ENCODE measurements at regions not wholly inside any gene's neighbourhood (a gene's known extent, or its start where the extent isn't known, plus 50 kb on each side); places are given as distances from the start of the nearest gene placed in this dataset.

DNA sequence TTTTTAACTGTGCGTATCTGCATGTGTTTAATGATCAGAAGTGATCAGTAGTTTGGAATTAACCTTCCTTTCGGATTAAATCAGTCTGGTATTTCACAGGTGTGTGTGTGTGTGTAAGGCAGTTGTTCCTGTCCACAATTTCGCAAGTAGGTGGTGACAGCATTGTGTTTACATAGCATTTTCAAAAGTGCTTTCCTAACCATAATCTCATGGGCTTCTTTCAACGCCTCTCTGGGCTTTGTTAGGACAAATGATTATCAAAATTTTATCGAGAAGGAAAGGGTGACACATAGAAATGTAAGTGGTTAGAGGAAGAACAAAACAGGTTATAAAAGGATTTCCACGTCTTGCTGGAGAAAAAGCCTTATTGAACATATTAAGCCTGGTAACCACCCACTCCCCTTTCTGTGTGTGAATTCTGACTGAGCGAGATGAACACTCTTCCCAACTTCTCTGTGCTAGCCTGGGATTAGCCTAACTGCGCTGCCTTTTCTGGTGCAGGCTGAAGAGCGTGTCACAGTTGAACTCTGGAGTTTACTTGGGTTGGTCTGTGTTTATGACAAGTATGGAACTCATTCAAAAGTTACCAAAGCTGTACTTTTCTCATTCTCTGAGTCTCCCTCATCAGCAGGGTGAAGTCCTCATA, 292.3 kb upstream of the PITRM1 start:
- DNase-seq (ENCODE audit: low spot score), result no peak

GRCh38 chr10:3460420-3461128, 288.0 kb upstream of the PITRM1 start:
- DNase-seq (ENCODE audit: low spot score), result no peak

DNA sequence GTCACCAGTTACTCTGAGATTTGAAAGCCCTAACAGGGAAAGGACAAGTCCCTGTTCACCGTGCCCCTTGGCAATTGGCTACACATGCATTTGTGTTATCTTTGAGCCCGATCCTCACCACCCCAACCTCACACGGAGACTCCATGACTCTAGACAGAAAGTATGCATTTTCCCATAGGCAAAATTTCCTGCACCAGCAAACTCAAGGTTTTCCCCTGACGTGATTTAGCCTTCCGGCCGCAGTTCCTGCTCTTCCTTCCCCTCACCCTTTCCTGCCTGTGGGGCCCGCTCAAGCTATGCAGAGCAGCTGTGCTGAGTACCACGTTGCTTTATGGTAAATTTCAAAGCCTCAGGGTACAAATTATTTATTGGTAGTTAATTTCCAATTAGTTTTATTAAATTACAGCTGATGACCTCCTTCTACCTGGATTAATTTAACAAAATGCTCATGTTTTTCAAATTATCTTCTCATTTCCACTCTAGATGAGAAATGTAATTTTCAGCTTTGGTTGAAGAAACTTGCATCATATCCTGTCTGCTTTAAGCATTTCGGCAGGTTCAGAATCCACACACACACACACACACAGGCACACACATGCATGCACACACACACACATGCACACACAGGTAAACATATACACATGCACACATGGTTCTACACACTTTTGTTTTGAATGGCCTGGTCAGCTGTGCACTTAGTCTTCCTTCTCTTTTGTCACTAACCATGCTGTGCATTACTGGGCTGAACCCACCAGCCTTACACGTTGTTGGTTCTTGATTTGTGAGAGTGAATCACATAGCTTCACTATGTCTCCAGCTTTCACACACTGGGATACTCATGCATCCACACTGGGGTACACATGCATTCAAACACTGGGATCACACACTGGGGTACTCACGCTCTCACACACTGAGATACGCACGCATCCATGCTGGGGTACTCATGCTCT, 283.1 kb upstream of the PITRM1 start:
- no peak for DNase-seq (ENCODE audit: low spot score)

DNA sequence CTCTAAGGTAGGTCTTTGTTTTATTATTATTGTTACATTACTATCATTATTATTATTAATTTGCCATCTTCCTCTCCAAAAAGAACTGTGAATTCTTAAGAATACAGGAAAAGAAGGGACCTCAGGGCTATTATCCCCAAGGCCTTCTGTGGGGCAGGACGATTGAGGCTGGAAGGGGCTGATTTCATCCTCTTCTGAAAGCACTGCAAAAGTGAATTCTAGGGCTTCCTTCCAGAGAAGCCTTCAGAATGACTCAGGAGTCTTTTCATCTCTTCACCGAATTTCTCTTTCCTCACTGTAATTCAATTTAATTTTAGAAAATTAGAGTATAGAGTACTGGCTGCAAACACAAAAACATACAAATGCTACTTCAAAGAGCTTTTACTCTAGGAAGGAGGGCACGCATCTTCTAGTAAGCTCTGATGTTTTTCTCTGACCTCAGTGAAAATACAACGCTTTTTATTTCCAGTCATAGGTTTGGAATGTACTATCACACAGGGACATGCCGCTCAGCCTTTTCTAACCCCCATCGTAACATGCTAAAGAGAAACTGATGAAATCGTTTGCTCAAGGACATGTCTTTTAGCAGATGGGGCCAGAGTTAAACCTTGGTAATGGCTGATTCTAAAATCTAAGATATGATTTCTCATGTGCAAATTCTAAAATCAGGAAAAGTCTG, 280.2 kb upstream of the PITRM1 start:
- DNase-seq (ENCODE audit: low spot score), result no peak

GRCh38 chr10:3452173-3452626, 279.6 kb upstream of the PITRM1 start:
- no peak for DNase-seq (ENCODE audit: low spot score)

DNA sequence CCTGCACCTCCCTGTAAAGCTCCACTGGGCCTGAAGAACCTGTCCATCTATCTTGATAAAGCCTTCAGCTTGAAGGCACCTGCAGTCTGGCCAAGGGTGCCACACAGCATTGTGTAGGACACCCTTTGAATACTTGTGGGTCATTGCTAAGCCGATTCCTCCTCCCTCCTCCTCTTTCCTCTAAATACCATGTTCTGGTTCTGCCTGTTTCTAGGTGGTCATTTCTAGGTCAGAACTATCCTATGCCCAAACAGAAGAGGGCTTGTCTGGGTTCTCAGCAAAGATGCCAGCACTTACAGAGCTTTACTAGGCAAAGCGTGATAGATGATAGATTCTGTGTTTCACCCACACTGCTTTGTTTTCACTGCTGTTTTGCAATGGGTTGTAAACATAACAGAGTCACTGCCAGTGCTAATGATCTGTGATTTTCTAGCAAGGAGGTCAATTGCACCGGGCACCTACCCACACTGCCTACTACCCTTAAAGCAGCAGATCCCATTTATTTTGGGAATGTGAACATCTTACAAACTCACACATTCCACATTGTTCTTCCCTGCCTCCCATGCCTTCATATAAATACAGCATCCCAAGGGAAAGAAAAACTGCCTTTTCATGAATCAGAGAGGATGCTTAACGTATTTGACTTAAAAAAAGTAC, 279.1 kb upstream of the PITRM1 start:
- DNase-seq (ENCODE audit: low spot score), result no peak

- no peak for DNase-seq (ENCODE audit: low spot score)
Observed at GRCh38 chr10:3446221-3446620, 273.6 kb upstream of the PITRM1 start.

DNA sequence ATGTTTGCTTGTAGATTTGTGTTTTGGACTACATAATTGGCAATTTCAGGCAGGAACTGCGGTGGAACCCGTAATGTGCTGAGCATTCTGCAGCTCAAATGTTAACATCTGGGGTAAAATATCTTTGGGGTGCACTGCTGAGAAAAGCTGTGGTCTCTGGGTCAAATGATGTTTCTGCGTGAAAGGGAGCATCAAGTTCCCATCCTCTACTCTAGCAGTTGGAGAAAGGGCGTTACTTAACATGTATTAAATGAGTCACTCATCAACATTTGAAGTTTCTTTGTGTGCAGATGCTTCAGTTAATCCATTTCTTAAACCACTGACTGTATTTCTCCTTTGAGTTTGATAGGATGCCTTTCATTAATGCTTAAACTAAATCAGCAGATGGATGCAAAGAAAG, 273.1 kb upstream of the PITRM1 start:
- no peak for DNase-seq (ENCODE audit: low spot score)

DNA sequence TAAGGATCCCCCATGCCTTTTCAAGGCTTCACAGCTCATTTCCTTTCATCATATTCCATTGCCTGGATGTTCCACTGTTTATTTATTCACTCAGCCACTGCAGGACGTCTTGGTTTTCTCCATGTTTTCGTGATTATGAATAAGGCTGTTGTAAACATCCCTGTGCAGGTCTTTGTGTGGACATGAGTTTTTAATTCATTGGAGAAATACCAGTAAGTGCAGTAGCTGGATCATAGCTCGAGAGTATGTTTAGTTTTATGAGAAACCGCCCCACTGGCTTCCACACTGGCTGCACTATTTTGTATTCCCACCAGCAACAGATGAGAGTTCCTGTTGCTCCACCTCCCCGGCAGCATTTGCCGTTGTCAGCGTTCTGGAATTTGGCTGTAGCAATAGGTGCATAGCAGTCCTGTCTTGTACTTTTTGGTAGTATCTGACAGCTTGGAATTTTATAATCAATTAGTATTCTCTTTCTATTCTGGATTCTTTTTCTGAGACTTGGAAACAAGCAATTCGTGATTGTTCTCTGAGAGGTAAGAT, 269.9 kb upstream of the PITRM1 start:
- DNase-seq (ENCODE audit: low spot score), result no peak

- DNase-seq (ENCODE audit: low spot score), result no peak
Observed at GRCh38 chr10:3439183-3439582, 266.6 kb upstream of the PITRM1 start.

DNA sequence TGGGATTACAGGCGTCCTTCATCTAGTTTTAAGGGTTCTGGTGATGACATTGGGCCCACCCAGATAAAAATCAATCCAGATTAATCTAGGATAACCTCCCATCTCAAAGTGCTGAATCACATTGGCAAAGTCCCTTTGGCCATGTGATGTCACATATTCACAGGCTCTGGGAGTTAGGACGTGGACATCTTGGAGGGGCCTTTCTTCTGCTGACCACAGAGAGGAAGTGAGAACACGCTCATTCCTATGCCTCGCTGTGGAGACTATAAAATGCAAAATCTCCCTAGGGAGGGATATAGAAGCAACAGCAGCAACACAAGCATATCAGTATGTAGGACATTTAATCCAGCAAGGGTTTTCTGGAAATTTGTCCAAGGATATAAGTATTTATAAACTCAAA, 266.0 kb upstream of the PITRM1 start:
- no peak for DNase-seq (ENCODE audit: low spot score)

- no peak for DNase-seq (ENCODE audit: low spot score)
Observed at GRCh38 chr10:3435671-3436070, 263.1 kb upstream of the PITRM1 start.

DNA sequence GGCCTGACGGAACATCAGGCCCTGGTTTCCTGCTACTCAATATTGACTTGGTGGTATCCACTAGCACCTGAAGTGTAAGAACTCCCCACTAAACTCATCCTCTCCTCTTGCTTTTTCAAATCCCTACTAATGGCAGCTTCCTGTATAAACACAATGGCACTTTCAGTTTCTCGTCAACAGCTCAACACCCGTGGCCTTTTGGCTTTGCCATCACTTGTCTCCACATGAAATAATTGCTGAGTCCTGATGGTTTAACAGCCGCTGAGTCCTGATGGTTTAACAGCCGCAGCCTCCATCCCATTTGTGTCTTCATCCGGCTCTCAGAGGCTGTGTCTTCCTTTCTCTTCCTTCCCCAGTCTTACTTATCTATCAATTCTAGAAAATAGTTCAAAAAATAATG, 261.4 kb upstream of the PITRM1 start:
- no peak for DNase-seq (ENCODE audit: low spot score)

- no peak for DNase-seq (ENCODE audit: low spot score)
Observed at GRCh38 chr10:3433131-3433530, 260.5 kb upstream of the PITRM1 start.

DNA sequence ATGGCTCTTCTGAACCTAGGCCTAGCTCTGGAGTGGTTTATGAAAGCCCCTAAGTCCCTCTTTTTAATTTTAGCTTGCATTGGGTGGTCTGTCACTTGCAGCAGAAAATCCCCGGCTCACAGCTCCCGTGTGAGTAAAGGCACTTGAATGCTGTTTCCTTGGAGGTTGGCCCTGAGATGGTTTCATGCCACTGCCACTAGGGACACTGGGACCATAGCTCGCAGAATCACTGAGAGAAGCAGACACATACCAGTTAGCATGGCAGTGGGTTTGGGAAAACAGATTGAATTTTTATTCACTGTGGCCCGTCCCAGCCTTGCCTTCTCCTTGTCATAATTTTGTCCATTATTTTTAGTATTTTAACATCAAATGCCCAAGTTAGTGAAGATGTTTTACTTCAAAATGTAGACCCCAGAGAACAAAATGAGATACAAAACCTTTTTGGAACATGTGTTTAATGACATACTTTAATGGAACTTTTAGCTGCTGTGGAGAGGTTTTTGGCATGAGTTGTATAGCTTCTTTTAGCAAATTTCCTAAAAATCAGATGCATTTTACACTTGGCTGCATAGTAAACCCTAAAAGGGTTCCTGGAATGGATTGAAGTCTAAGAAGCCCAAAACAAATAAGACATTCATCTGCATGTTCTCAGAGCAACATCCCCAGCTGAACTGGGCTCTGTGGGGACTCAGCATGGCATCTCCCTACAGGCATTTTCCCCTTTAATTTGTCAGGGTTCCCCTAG, 259.7 kb upstream of the PITRM1 start:
- no peak for DNase-seq (ENCODE audit: low spot score)

DNA sequence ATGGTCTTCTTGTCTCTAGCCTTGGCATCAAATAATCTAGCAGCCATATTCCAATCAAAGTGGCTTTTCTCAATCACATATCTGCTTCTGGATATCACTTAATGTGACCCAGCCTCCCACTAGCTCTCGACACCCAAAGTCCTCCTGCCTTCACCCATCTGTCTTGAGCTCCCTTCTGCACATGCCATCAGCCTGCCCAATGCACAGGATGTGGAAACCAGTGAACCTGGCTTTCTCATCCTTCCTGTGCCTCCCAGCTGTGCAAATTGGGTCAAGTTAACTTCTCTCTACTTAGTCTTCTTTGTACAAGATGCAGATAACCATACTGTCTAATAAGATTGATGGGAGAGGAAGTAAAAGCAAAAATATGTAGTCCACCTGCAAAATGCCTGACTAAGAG, 257.9 kb upstream of the PITRM1 start:
- no peak for DNase-seq (ENCODE audit: low spot score)

DNA sequence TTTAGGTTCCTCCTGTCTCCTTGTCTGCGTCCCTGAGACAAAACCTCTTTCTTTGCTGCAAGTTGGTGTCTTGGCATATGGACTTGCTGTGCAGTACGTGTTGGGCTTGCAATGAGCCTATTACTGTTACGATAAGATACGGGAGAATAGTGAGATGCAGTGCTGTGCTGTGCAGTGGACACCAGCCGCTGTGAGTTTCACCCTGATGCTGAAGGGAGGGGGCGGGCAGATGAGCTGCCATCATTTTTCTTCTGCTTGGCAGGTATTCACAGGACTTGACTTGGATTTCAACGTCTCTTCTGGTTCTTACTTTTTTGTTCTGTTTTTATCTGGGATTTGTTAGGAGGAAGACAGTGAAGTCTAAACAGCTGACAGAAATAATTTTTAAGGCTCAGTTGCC, 257.1 kb upstream of the PITRM1 start:
- DNase-seq (ENCODE audit: low spot score), result no peak

- DNase-seq (ENCODE audit: low spot score), result no peak
Observed at GRCh38 chr10:3428826-3429225, 256.2 kb upstream of the PITRM1 start.

- DNase-seq (ENCODE audit: low spot score), result no peak
Observed at GRCh38 chr10:3427950-3428354, 255.4 kb upstream of the PITRM1 start.

DNA sequence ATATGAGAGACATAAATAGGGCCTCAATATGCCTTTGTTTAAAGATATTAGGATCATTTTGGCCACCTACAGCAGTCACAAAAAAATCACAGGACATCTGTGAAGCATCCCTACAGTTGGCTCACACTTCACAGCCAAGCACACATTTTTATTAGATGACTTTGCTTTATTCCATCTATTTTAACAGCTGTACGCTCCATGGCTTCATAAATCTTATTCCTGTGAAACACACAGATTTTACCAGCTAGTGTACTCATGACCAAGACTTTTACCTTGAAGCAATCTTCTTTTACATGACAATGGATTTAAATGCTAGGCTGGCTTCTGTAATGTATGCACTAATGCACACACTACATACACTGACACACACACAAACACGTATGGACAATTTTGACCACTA, 254.8 kb upstream of the PITRM1 start:
- no peak for DNase-seq (ENCODE audit: low spot score)
